Skeletal muscle satellite cell (primary cell): ENCODE measurements at regions not wholly inside any gene's neighbourhood (a gene's known extent, or its start where the extent isn't known, plus 50 kb on each side); places are given as distances from the start of the nearest gene placed in this dataset.

Source experiments
- H3K27me3 ChIP-seq: 2 replicates; pipeline ENCODE4 v1.7.0; 2013; ENCODE audit warnings: low read length; ENCODE audit not compliant: control insufficient read depth, insufficient read depth
- H3K36me3 ChIP-seq: 2 replicates; pipeline ENCODE4 v1.7.0; 2013; ENCODE audit warnings: mild to moderate bottlenecking, control low read depth, low read length; ENCODE audit not compliant: insufficient read depth
- H3K4me1 ChIP-seq: 2 replicates; pipeline ENCODE4 v1.7.0; 2013; ENCODE audit warnings: low read length; ENCODE audit not compliant: control insufficient read depth, insufficient read depth
- H3K4me2 ChIP-seq: 2 replicates; pipeline ENCODE4 v1.7.0; 2013; ENCODE audit warnings: mild to moderate bottlenecking, low read length
- H3K4me3 ChIP-seq: 2 replicates; pipeline ENCODE4 v1.7.0; 2013; ENCODE audit warnings: low read length
- H3K9ac ChIP-seq: 2 replicates; pipeline ENCODE4 v1.7.0; 2013; ENCODE audit warnings: mild to moderate bottlenecking, low read depth, low read length, moderate library complexity
- H3K9me3 ChIP-seq: replicated peaks from 2 replicates; pipeline ENCODE4 v1.7.0; 2013; ENCODE audit warnings: mild to moderate bottlenecking, control low read depth, low read length

- H3K9me3 ChIP-seq, result no peaks in the 10 kb centered on the region
- no peaks in the 10 kb centered on the region for H3K27me3 ChIP-seq
- no peaks in the 10 kb centered on the region for H3K4me1 ChIP-seq
- no peak overlapping the region for H3K9ac ChIP-seq
- no peak overlapping the region for H3K4me2 ChIP-seq
- H3K4me3 ChIP-seq, result no peak overlapping the region
- H3K36me3 ChIP-seq, result no peaks in the 10 kb centered on the region
Measured at GRCh38 chr6:117018771-117019170, 141.7 kb downstream of the RFX6 start.

- H3K4me3 ChIP-seq, result no peak overlapping the region
- no peaks in the 10 kb centered on the region for H3K9me3 ChIP-seq
- H3K4me2 ChIP-seq, result no peak overlapping the region
- no peak overlapping the region for H3K9ac ChIP-seq
- H3K27me3 ChIP-seq, result no peaks in the 10 kb centered on the region
- H3K36me3 ChIP-seq, result no peaks in the 10 kb centered on the region
- no peaks in the 10 kb centered on the region for H3K4me1 ChIP-seq
Measured at GRCh38 chr6:117022774-117023173, 145.7 kb downstream of the RFX6 start.

GRCh38 chr6:117025310-117025709 is 148.3 kb downstream of the RFX6 start:
- H3K36me3 ChIP-seq, result no peaks in the 10 kb centered on the region
- H3K27me3 ChIP-seq, result no peaks in the 10 kb centered on the region
- no peaks in the 10 kb centered on the region for H3K4me1 ChIP-seq
- no peaks in the 10 kb centered on the region for H3K9me3 ChIP-seq
- H3K9ac ChIP-seq, result no peak overlapping the region
- no peak overlapping the region for H3K4me2 ChIP-seq
- no peak overlapping the region for H3K4me3 ChIP-seq

GRCh38 chr6:117028256-117028655 is 151.2 kb downstream of the RFX6 start:
- Histone ChIP-seq H3K27me3 (no peaks in the 10 kb centered on the region), H3K4me2 (no peak overlapping the region), H3K9me3 (no peaks in the 10 kb centered on the region), H3K36me3 (no peaks in the 10 kb centered on the region), H3K4me3 (no peak overlapping the region), H3K9ac (no peak overlapping the region), H3K4me1 (no peaks in the 10 kb centered on the region)

GRCh38 chr6:117034547-117034946 is 157.5 kb downstream of the RFX6 start:
- no peak overlapping the region for H3K9ac ChIP-seq
- H3K36me3 ChIP-seq, result no peaks in the 10 kb centered on the region
- H3K4me2 ChIP-seq, result no peak overlapping the region
- H3K4me3 ChIP-seq, result no peak overlapping the region
- no peaks in the 10 kb centered on the region for H3K27me3 ChIP-seq
- no peaks in the 10 kb centered on the region for H3K4me1 ChIP-seq
- H3K9me3 ChIP-seq, result no peaks in the 10 kb centered on the region

GRCh38 chr6:117034971-117035370 is 157.9 kb downstream of the RFX6 start:
- Histone ChIP-seq H3K4me2 (no peak overlapping the region), H3K4me1 (no peaks in the 10 kb centered on the region), H3K36me3 (no peaks in the 10 kb centered on the region), H3K27me3 (no peaks in the 10 kb centered on the region), H3K4me3 (no peak overlapping the region), H3K9me3 (no peaks in the 10 kb centered on the region), H3K9ac (no peak overlapping the region)

GRCh38 chr6:117050301-117050700 is 173.3 kb downstream of the RFX6 start:
- H3K4me1 ChIP-seq, result peaks cover 1% of the 10 kb centered on the region
- no peaks in the 10 kb centered on the region for H3K9me3 ChIP-seq
- no peak overlapping the region for H3K4me3 ChIP-seq
- H3K27me3 ChIP-seq, result no peaks in the 10 kb centered on the region
- no peaks in the 10 kb centered on the region for H3K36me3 ChIP-seq
- H3K9ac ChIP-seq, result no peak overlapping the region
- no peak overlapping the region for H3K4me2 ChIP-seq

- no peak overlapping the region for H3K9ac ChIP-seq
- no peak overlapping the region for H3K4me3 ChIP-seq
- H3K9me3 ChIP-seq, result no peaks in the 10 kb centered on the region
- H3K27me3 ChIP-seq, result no peaks in the 10 kb centered on the region
- H3K36me3 ChIP-seq, result no peaks in the 10 kb centered on the region
- no peaks in the 10 kb centered on the region for H3K4me1 ChIP-seq
- H3K4me2 ChIP-seq, result no peak overlapping the region
Measured at GRCh38 chr6:117072134-117072533, 193.2 kb upstream of the VGLL2 start.

- Histone ChIP-seq H3K4me2 (no peak overlapping the region), H3K4me1 (no peaks in the 10 kb centered on the region), H3K27me3 (no peaks in the 10 kb centered on the region), H3K9ac (no peak overlapping the region), H3K4me3 (no peak overlapping the region), H3K9me3 (no peaks in the 10 kb centered on the region), H3K36me3 (no peaks in the 10 kb centered on the region)
Measured at GRCh38 chr6:117072781-117073180, 192.6 kb upstream of the VGLL2 start.

- Histone ChIP-seq H3K4me3 (no peak overlapping the region), H3K4me1 (no peaks in the 10 kb centered on the region), H3K27me3 (no peaks in the 10 kb centered on the region), H3K9ac (no peak overlapping the region), H3K36me3 (no peaks in the 10 kb centered on the region), H3K4me2 (no peak overlapping the region), H3K9me3 (no peaks in the 10 kb centered on the region)
Measured at GRCh38 chr6:117074672-117075071, 190.7 kb upstream of the VGLL2 start.

- H3K27me3 ChIP-seq, result no peaks in the 10 kb centered on the region
- no peak overlapping the region for H3K9ac ChIP-seq
- no peaks in the 10 kb centered on the region for H3K9me3 ChIP-seq
- H3K36me3 ChIP-seq, result no peaks in the 10 kb centered on the region
- H3K4me1 ChIP-seq, result no peaks in the 10 kb centered on the region
- H3K4me3 ChIP-seq, result no peak overlapping the region
- H3K4me2 ChIP-seq, result no peak overlapping the region
Measured at GRCh38 chr6:117075218-117075617, 190.1 kb upstream of the VGLL2 start.

- no peak overlapping the region for H3K4me2 ChIP-seq
- H3K4me3 ChIP-seq, result no peak overlapping the region
- no peak overlapping the region for H3K9ac ChIP-seq
- H3K4me1 ChIP-seq, result no peaks in the 10 kb centered on the region
- H3K27me3 ChIP-seq, result no peaks in the 10 kb centered on the region
- no peaks in the 10 kb centered on the region for H3K9me3 ChIP-seq
- no peaks in the 10 kb centered on the region for H3K36me3 ChIP-seq
Measured at GRCh38 chr6:117076076-117076475, 189.3 kb upstream of the VGLL2 start.
